OCI-LY1 (cell line): ENCODE measurements at regions not wholly inside any gene's neighbourhood (a gene's known extent, or its start where the extent isn't known, plus 50 kb on each side); places are given as distances from the start of the nearest gene placed in this dataset.

Source experiments
- EZH2 ChIP-seq: fragments of 200-600 bp; sonication (generic), shearing (Covaris generic); IDR thresholded peaks from 2 replicates; pipeline ENCODE4 v1.8.0; 2017; ENCODE audit warnings: borderline replicate concordance, mixed run types, mild to moderate bottlenecking, antibody characterized with exemption, low read length, moderate library complexity, mixed read lengths
- TF ChIP-seq, protein P1 (sequence below): fragments of 200-600 bp; sonication (generic), shearing (Covaris generic); IDR thresholded peaks from 2 replicates; pipeline ENCODE4 v1.5.1; 2017; ENCODE audit warnings: mild to moderate bottlenecking, antibody characterized with exemption, low read length, moderate library complexity, mixed read lengths

- TF ChIP-seq, protein P1, sequence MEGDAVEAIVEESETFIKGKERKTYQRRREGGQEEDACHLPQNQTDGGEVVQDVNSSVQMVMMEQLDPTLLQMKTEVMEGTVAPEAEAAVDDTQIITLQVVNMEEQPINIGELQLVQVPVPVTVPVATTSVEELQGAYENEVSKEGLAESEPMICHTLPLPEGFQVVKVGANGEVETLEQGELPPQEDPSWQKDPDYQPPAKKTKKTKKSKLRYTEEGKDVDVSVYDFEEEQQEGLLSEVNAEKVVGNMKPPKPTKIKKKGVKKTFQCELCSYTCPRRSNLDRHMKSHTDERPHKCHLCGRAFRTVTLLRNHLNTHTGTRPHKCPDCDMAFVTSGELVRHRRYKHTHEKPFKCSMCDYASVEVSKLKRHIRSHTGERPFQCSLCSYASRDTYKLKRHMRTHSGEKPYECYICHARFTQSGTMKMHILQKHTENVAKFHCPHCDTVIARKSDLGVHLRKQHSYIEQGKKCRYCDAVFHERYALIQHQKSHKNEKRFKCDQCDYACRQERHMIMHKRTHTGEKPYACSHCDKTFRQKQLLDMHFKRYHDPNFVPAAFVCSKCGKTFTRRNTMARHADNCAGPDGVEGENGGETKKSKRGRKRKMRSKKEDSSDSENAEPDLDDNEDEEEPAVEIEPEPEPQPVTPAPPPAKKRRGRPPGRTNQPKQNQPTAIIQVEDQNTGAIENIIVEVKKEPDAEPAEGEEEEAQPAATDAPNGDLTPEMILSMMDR, result no peak
- no peak for TF ChIP-seq EZH2
Measured at GRCh38 chrX:22662776-22663175, 337.0 kb upstream of the DDX53 start.
